ENCODE measurements at regions not wholly inside any gene's neighbourhood (a gene's known extent, or its start where the extent isn't known, plus 50 kb on each side); places are given as distances from the start of the nearest gene placed in this dataset.

DNA sequence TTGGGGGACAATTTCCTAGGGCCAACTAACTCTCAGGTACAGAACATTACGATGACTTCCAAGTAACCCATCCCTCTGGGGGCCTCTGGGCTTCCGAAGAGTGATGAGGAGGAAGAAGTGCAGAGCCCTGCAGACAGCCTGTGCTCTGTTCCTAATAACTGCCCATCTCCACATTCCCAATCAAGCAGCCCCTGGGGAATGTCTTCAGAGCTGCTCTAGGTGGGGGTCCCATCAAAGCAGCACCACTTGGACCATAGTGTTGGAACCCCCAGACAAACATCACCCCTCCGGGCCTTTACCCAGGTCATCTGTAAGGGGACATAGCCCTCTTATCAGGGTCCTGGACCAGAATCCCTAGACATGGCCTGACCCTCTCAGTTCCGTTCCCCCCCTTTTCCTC is 357.3 kb downstream of the NPHP4 start:
- TF ChIP-seq CTCF (IDR thresholded peaks at IDR 0.05; ENCODE audit: borderline replicate concordance, extremely low read depth, low read length, poor library complexity, severe bottlenecking) (no peak), EZH2 (IDR thresholded peaks at IDR 0.05; ENCODE audit: borderline replicate concordance, low read depth, low read length, severe bottlenecking) (no peak)
